ENCODE measurements at regions not wholly inside any gene's neighbourhood (a gene's known extent, or its start where the extent isn't known, plus 50 kb on each side); places are given as distances from the start of the nearest gene placed in this dataset.
A peak's percentile ranks its signal among the peaks of the same experiment; 100 is the strongest.
"Not testable (repeated sequence)": the region's sequence is repeated elsewhere in the genome, so short reads cannot be mapped to it uniquely, and the experiment has no call there.

DNA sequence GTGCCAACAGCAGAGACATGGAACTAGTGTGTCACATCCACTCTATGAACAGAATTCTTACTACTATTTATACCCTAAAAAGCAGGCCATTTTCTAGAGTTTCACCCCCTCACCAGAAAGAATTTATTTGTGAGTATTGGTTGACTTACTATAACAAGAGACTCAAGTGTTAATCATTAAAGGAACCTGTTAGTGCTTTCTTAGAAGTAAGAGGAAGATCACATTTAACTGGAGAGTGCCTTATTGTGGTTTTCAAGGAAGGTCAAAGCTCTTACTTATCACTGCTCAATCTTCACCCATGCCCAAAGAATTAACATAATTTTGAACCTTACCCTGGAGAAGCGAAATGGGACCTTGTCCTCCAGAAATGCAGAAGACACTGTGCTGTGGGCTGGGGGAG is 169.3 kb upstream of the PRSS1 start:
- DNase-seq (ENCODE audit: low read depth in 2 of 3, low spot score in 2 of 3) = no peak

DNA sequence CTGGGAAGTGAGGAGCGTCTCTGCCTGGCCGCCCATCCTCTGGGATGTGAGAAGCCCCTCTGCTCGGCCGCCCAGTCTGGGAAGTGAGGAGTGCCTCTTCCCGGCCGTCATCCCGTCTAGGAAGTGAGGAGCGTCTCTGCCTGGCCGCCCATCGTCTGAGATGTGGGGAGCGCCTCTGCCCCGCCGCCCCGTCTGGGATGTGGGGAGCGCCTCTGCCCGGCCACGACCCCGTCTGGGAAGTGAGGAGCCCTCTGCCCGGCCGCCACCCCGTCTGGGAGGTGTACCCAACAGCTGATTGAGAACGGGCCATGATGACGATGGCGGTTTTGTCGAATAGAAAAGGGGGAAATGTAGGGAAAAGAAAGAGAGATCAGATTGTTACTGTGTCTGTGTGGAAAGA is 173.9 kb upstream of the PRSS1 start:
- DNase-seq (ENCODE audit: low read depth in 2 of 3, low spot score in 2 of 3) = not testable (repeated sequence)

DNA sequence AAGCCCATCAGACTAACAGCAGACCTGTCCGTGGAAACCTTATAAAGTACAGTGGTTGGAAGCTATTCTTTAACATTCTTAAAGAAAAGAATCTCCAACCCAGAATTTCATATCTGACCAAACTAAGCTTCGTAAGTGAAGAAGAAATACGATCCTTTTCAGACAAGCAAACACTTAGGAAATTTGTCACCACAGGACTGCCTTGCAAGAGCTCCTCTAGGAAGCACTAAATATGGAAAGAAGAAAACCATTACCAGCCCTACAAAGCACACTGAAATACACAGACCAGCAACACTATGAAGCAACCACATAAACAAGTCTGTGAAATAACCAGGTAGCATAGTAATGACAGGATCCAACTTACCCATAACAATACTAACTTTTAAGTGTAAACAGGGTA is 177.7 kb upstream of the PRSS1 start:
- no peak for DNase-seq (ENCODE audit: low read depth in 2 of 3, low spot score in 2 of 3)

DNA sequence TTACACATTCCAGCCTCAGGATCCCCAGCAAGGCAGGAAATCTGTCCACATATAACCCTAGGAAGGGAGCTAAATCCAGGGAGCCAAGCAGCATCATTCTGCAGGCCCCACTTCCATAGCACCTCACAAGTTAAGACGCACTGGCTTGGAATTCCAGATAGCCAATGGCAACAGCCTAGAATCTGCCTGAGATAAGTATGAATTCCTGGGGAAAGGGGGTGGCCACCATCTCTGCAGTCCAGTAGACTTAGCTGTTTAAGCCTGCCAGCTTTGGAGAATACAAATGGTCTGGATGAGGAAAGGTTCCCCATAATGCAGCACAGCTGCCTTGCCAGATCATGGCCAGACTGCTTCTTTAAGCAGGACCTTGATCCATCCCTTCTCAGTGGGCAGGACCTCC is 179.4 kb upstream of the PRSS1 start:
- no peak for DNase-seq (ENCODE audit: low read depth in 2 of 3, low spot score in 2 of 3)

DNA sequence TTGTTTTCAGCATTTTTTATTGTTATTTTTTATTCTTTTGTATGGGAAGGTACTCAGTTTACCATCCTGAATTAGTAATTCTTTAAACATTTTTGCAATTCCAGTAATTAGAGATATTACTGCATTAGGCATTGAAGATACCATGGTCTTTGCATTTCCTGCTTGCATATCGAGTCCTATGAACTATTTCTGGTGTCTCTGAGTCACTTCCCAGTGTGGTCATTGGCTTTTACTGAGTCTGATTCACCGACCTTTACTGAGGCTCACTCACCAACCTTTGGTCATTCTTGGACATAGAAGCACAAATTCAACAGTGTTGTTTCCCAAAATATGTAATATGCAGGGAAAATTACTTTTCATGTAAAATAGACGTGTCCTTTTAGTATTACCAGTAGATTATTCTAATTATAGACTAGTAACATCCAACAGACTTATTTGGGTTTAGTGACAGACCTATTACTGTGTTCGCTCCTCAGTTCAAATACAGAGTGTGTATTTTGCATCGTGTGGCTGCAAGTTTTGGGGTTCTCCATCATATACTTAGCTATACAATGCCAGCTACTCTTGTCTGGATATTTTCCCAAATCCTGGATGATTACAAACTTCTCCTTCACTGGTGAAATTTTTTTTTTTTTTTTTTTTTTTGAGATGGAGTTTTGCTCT is 180.7 kb upstream of the PRSS1 start:
- DNase-seq (ENCODE audit: low read depth in 2 of 3, low spot score in 2 of 3) = no peak

DNA sequence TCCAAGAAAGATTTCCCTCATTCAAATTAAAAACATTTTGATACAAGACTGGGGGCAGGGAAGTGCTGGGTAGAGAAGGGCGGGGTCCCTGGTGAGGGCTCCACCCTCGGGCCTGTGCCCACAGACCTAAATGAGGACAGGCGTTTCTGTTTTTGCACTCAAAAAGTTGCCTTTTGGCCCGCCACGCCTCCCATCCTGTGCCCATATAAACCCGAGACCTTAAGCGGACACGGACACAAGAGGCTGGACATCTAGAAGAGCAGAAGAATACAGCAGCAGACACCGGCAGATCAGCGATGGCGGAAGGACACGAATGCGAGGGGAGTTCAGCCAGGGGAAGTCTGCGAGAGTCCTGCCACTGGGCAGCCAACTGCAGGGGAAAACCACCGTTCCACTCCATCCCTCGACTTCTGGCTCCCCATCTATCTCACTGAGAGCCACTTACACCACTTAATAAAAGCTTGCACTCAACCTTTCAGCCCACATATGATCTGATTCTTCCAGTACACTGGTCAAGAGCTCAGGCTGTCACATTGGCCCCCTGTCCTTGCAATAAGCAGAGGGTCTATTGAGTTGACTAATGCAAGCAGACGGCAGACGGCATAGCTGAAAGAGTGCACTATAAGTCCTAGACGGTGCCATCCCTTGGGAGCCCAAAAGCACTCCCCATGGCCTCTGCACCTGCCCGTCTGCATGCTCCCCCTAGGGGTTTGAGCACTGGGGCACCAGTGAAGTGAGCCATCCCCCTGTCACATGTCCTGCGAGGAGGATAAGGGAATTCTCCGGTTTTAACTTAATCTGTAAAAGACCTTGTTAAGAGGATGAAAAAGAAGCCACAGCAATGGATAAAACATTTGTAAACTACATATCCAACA is 181.8 kb upstream of the PRSS1 start:
- no peak for DNase-seq (ENCODE audit: low read depth in 2 of 3, low spot score in 2 of 3)

DNA sequence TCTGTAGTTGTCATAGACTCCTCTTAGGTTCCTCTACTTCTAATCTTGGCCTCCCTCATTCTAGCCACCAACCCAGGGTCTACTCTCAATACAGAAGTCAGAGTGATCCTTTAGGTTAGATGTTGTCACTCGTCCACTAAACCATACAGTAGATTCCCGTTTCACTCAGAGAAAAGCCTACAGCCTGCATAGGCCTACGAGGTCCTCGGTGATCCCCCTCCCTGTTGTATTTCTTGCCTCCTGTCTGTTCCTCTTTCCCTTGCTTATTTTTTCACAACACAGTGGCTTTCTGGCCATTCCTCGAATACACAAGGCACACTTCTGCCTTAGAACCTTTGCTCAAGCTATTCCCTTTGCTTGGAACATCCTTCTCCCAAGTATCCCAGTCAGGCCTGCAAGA is 183.0 kb upstream of the PRSS1 start:
- DNase-seq (ENCODE audit: low read depth in 2 of 3, low spot score in 2 of 3) = peak in 1 of 3 donors; percentile 15

DNA sequence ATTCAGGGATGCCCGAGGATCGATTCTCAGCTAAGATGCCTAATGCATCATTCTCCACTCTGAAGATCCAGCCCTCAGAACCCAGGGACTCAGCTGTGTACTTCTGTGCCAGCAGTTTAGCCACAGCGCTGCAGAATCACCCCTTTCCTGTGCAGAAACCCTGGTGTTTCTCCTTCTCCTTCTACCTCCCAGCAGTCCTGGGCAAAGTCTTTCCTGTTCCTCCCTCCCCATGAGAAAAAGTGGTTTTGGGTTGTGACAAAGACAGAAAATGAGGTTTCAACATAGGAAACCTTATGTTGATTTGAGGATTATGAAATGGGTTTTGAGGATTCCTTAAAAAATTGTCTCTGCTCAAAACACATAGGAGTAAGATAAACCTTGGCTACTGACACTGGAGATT is 185.1 kb upstream of the PRSS1 start:
- not testable (repeated sequence) for DNase-seq (ENCODE audit: low read depth in 2 of 3, low spot score in 2 of 3)

DNA sequence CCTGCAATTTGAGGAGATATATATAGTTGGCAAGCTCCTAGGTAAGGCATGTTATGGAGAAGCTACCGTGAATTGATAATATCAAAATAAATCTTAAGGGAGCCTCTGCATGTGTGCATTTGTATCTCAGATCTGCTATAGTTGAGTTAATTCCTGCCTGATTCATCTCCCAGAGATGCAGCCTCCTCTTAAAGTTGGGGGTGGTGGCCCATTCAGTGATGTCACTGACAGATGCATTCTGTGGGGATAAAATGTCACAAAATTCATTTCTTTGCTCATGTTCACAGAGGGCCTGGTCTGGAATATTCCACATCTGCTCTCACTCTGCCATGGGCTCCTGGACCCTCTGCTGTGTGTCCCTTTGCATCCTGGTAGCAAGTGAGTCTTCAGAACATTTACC is 185.8 kb upstream of the PRSS1 start:
- DNase-seq (ENCODE audit: low read depth in 2 of 3, low spot score in 2 of 3) = no peak

DNA sequence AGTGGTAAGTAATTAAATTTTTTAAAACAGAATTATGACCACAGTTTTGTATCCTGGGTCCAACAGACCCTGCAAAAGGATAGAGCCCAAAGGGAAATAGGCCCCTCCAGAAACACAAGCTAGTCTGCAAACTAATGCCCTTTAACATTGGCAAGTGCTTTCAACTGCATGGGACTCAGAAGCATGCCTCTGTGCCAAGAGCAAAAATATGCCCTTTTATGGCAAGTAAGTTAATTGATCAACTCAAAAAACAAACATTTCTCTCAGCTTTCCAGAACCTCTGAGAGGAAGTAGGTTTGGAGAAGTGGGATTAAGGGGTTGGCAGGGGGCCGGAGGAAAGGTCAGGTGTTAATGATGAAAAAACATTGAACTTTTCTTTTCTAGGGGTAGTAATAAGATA is 186.6 kb upstream of the PRSS1 start:
- DNase-seq (ENCODE audit: low read depth in 2 of 3, low spot score in 2 of 3) = no peak

DNA sequence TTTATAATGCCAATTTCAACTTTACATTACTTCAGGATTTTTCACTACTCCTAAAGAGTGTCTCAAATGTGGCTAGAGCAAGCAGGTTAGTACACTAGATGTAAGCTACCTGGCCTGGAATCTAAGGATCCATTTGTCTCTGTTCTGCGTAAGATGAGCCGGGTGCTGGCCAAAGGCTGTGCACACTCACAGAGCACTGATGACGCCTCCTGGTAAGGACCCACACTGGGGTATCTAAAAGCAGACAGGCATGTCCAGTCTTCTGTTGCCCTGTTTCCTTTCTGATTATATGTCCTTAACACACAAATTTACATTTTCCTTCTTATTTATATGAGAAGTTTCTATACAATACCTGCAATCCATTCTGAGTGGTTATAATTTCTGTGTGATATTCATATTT is 187.9 kb upstream of the PRSS1 start:
- not testable (repeated sequence) for DNase-seq (ENCODE audit: low read depth in 2 of 3, low spot score in 2 of 3)

DNA sequence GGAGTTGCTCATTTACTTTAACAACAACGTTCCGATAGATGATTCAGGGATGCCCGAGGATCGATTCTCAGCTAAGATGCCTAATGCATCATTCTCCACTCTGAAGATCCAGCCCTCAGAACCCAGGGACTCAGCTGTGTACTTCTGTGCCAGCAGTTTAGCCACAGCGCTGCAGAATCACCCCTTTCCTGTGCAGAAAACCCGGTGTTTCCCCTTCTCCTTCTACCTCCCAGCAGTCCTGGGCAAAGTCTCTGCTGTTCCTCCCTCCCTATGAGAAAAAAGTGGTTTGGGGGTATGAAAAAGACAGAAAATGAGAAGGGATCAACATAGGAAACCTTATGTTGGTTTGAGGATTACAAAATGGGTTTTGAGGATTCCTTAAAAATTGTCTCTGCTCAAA is 188.5 kb upstream of the PRSS1 start:
- peak in 1 of 3 donors; percentile 50 for DNase-seq (ENCODE audit: low read depth in 2 of 3, low spot score in 2 of 3)

DNA sequence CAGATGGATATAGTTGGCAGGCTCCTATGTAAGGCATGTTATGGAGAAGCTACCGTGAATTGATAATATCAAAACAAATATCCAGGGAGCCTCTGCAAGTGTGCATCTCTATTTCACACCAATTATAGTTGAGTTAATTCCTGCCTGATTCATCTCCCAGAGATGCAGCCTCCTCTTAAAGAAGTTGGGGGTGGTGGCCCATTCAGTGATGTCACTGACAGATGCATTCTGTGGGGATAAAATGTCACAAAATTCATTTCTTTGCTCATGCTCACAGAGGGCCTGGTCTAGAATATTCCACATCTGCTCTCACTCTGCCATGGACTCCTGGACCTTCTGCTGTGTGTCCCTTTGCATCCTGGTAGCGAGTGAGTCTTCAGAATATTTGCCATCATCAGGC is 189.1 kb upstream of the PRSS1 start:
- DNase-seq (ENCODE audit: low read depth in 2 of 3, low spot score in 2 of 3) = no peak

DNA sequence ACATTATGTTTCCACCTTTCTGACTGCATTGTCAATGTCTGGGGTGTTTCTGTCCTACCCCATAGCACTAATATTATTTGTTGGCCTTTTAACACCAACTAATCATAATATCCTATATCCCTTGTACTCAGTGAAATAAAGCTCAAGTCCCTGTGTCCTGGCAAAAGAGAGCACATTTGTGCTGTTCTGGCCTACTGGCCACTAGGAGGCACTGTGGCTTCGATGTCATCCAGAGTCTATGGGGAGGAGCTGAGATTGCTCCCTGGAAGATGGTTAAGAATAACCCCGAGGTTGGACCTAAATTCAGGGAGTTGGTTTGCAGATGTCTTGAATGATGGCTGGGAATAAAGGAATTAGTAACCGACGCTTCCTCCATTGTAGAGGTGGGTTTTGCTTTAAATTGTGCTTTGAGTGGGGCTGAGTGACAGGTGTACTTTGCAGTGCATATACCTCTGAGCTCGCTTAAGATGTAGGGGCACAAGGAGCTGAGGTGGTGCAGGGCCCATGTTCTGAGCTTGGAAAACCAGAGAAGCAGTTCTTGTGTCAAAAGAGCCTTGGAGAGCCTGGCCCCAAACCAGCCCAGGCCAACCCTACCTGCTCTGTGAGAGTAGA is 191.2 kb upstream of the PRSS1 start:
- DNase-seq (ENCODE audit: low read depth in 2 of 3, low spot score in 2 of 3) = peak; percentile 22 to 75 (median 73)

DNA sequence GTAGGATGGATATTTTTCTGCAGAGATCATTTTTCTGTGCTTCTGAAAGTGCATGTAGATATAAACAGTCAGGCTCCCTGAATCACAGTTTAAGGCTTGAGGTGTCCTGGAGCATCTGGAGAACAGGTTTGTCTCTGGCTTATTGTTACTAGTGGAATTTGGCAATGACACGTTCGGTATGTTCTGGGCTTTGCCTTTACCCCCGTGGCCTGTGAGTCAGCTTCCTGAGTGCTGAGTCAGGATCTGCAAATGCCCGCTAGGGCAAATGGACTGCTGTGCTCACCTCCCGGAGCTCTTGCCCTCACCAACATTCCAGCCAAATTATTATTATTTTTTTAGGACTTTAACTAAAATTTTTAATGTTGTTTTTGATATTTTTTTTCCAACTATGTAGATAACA is 192.5 kb upstream of the PRSS1 start:
- peak in 2 of 3 donors; percentile 78 to 80 for DNase-seq (ENCODE audit: low read depth in 2 of 3, low spot score in 2 of 3)

DNA sequence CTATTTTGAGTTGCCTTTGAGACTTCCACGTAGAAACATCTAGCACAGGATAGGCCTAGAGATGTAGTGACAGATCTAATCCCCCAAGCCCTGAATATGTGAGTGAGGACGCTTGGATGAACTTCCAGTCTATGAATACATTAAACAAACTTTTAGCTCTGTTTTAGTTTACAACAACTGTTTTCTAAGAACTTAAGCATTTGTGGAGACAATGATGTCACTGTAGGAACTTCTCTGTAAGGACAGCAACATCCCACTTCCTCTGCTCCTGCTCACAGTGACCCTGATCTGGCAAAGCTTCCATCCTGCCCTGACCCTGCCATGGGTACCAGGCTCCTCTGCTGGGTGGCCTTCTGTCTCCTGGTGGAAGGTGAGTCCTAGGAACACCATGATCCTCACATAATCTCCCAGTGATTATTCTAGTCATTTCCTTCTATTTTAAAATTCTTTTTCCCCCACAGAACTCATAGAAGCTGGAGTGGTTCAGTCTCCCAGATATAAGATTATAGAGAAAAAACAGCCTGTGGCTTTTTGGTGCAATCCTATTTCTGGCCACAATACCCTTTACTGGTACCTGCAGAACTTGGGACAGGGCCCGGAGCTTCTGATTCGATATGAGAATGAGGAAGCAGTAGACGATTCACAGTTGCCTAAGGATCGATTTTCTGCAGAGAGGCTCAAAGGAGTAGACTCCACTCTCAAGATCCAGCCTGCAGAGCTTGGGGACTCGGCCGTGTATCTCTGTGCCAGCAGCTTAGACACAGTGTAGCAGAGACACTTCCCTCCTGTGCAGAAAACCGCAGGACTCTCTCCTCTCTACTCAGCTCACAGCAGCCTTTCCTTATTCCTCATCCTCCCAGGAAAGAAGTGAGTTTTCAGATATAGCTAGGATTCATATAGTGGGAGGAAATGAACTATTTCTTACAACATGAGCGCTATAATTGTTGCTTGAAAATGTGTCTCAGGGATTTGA is 194.4 kb upstream of the PRSS1 start:
- DNase-seq (ENCODE audit: low read depth in 2 of 3, low spot score in 2 of 3) = peak in 1 of 3 donors; percentile 24

DNA sequence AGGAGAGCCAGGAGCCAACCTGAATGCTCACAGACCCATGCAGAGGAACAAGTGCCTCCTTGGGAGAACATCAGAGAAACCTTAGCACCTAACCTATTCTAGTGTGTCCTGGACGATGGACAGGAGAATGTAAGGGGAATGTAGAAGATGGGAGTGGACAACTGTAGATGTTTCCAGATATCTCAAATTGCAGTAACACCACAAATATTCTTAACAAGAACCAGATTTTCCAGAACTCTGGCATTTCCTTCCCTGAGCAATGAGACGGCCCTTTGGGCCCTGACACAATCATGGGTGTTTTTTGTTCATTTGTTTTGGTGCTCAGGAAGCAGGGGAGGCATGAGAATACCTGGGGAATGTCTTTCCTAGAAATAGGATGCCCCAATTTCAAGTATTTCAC is 196.1 kb upstream of the PRSS1 start:
- no peak for DNase-seq (ENCODE audit: low read depth in 2 of 3, low spot score in 2 of 3)

DNA sequence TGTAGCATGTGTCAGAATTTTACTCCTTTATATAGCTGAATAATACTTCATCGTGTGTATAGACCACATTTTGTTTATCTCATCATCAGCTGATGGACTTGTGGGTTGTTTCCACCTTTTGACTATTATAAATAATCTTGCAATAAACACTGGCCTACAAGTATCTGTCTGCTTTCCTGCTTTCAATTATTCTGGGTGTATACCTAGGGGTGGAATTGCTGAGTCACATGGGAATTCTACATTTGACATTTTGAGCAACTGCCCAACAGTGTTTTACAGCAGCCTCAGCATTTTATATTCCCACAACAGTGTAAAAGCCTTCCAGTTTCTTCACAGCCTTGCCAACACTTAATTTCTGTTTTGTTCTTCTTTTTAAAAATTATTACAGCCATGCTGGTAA is 200.3 kb upstream of the PRSS1 start:
- no peak for DNase-seq (ENCODE audit: low read depth in 2 of 3, low spot score in 2 of 3)

DNA sequence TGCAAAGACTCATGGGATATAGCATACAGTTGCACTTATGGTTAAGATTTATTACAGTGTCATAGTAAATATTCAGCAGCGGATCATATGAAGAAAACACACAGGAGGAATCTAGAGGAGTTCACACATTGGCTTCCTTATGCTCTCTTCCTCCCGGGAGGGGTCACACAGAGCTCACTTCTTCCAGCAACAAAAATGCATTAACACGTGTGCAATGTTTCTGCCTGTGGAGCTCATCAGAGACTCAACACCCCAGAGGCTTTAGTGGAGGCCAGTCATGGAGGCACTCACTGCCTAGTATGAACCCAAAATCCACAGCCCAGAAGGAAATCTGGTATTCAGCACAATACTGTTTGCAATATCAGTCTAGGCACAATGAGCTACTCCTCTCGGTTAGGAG is 202.8 kb upstream of the PRSS1 start:
- no peak for DNase-seq (ENCODE audit: low read depth in 2 of 3, low spot score in 2 of 3)

DNA sequence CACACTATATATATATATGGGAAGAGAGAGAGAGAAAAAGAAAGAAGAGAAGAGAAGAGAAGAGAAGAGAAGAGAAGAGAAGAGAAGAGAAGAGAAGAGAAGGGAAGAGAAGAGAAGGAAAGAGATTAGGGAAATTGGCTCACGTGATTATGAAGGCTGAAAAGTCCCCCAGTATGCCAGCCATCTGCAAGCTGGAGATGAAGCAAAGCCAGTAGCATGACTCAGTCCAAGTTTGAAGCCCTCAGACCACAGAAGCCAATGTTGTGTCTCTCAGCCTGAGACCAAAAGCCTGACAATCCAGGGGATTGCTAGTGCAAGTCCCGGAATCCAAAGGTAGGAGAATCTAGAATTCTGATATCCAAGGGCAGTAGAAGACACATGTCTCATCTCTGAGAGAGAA is 206.3 kb upstream of the PRSS1 start:
- DNase-seq (ENCODE audit: low read depth in 2 of 3, low spot score in 2 of 3) = peak in 2 of 3 donors; percentile 64 to 74

DNA sequence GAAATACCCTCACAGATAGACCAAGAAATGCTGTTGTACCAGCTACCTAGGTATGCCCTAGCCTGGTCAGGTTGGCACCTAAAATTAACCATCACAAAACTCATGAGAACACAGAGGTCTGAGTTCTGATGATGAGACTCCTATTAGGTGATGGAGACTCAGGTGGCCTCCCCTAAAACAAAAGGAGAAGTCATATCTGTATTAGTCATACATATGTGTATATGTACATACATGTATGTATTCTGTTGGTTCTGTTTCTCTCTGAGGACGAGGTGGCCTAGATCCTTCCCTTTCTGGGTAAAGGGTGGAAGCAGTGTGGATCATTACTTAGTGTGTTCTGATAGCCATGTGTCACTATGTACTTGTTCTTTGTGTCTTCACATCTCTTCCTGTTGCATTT is 207.2 kb upstream of the PRSS1 start:
- no peak for DNase-seq (ENCODE audit: low read depth in 2 of 3, low spot score in 2 of 3)

All from hematopoietic multipotent progenitor cell (in vitro differentiated cells).